HFFc6 (cell line): ENCODE measurements at regions not wholly inside any gene's neighbourhood (a gene's known extent, or its start where the extent isn't known, plus 50 kb on each side); places are given as distances from the start of the nearest gene placed in this dataset.

Source experiments
- DNase-seq: peaks from one replicate; pipeline ENCODE4 v3.0.0-alpha.2; 2018
- H3K27ac Mint-ChIP-seq: 2 replicates; pipeline ENCODE4 v1.8.0; 2020; ENCODE audit warnings: mild to moderate bottlenecking, mixed read lengths
- H3K27me3 Mint-ChIP-seq: 2 replicates; pipeline ENCODE4 v1.8.0; 2021; ENCODE audit warnings: mild to moderate bottlenecking, moderate library complexity, mixed read lengths; ENCODE audit not compliant: insufficient read depth
- H3K36me3 Mint-ChIP-seq: 2 replicates; pipeline ENCODE4 v1.8.0; 2021; ENCODE audit warnings: low read depth, mixed read lengths
- H3K4me1 Mint-ChIP-seq: 2 replicates; pipeline ENCODE4 v1.8.0; 2020; ENCODE audit warnings: low read depth, mixed read lengths
- H3K4me3 Mint-ChIP-seq: 2 replicates; pipeline ENCODE4 v1.8.0; 2020; ENCODE audit warnings: mild to moderate bottlenecking, moderate library complexity, mixed read lengths
- H3K9me3 Mint-ChIP-seq: 2 replicates; pipeline ENCODE4 v1.8.0; 2020; ENCODE audit warnings: mild to moderate bottlenecking, mixed read lengths
- CTCF ChIP-seq: fragments of 200-600 bp; sonication (generic); IDR thresholded peaks from 2 replicates; pipeline ENCODE4 v1.5.0; 2021; ENCODE audit warnings: antibody characterized with exemption, mild to moderate bottlenecking

GRCh38 chr15:55112706-55113105, 84.0 kb downstream of the RSL24D1 start:
- Mint-ChIP-seq H3K27me3 (peaks cover 2% of the 10 kb centered on the region; the same call in 1 of the 2 replicates), H3K4me1 (no peaks in the 10 kb centered on the region), H3K9me3 (peaks cover 4% of the 10 kb centered on the region; the same call in 1 of the 2 replicates), H3K4me3 (no peak overlapping the region), H3K36me3 (no peaks in the 10 kb centered on the region), H3K27ac (no peak overlapping the region)
- TF ChIP-seq CTCF, result no peak
- no peak for DNase-seq

GRCh38 chr15:55110446-55110845, 86.3 kb downstream of the RSL24D1 start:
- Mint-ChIP-seq H3K27ac (no peak overlapping the region), H3K27me3 (peaks cover 2% of the 10 kb centered on the region; the same call in 1 of the 2 replicates), H3K9me3 (peaks cover 8% of the 10 kb centered on the region; the same call in 1 of the 2 replicates), H3K36me3 (no peaks in the 10 kb centered on the region), H3K4me3 (no peak overlapping the region), H3K4me1 (no peaks in the 10 kb centered on the region)
- no peak for TF ChIP-seq CTCF
- DNase-seq, result no peak

- no peaks in the 10 kb centered on the region for H3K4me1 Mint-ChIP-seq
- H3K36me3 Mint-ChIP-seq, result no peaks in the 10 kb centered on the region
- peaks cover 2% of the 10 kb centered on the region; the same call in 1 of the 2 replicates for H3K27me3 Mint-ChIP-seq
- H3K27ac Mint-ChIP-seq, result no peak overlapping the region
- peak; percentile 79 for TF ChIP-seq CTCF
- H3K9me3 Mint-ChIP-seq, result peaks cover 13% of the 10 kb centered on the region; the same call in 1 of the 2 replicates
- DNase-seq, result peak; percentile 7
- no peak overlapping the region for H3K4me3 Mint-ChIP-seq
These were observed 87.8 kb downstream of the RSL24D1 start for GRCh38 chr15:55108858-55109518.

GRCh38 chr15:55108448-55108847, 88.3 kb downstream of the RSL24D1 start:
- Mint-ChIP-seq H3K4me1 (no peaks in the 10 kb centered on the region), H3K4me3 (no peak overlapping the region), H3K36me3 (no peaks in the 10 kb centered on the region), H3K27ac (no peak overlapping the region), H3K9me3 (peaks cover 9% of the 10 kb centered on the region; the same call in 1 of the 2 replicates), H3K27me3 (peaks cover 2% of the 10 kb centered on the region; the same call in 1 of the 2 replicates)
- no peak for DNase-seq
- TF ChIP-seq CTCF, result no peak

- H3K27ac Mint-ChIP-seq, result no peak overlapping the region
- H3K9me3 Mint-ChIP-seq, result peaks cover 9% of the 10 kb centered on the region; the same call in 1 of the 2 replicates
- no peaks in the 10 kb centered on the region for H3K4me1 Mint-ChIP-seq
- no peaks in the 10 kb centered on the region for H3K27me3 Mint-ChIP-seq
- no peak overlapping the region for H3K4me3 Mint-ChIP-seq
- no peak for DNase-seq
- no peaks in the 10 kb centered on the region for H3K36me3 Mint-ChIP-seq
- no peak for TF ChIP-seq CTCF
These were observed 90.6 kb downstream of the RSL24D1 start for GRCh38 chr15:55106155-55106554.
